DOHH2 (cell line): ENCODE measurements at regions not wholly inside any gene's neighbourhood (a gene's known extent, or its start where the extent isn't known, plus 50 kb on each side); places are given as distances from the start of the nearest gene placed in this dataset.

ENCODE experiments used
- H3F3A ChIP-seq: fragments of 200-600 bp; sonication (generic), shearing (Covaris generic); 2 replicates; pipeline ENCODE4 v1.6.0; 2016; ENCODE audit warnings: antibody characterized with exemption, mild to moderate bottlenecking; ENCODE audit not compliant: control insufficient read depth, insufficient read depth
- H3K27ac ChIP-seq: fragments of 200-600 bp; sonication (generic); 2 replicates; pipeline ENCODE4 v1.5.1; 2014; ENCODE audit warnings: low read depth, mild to moderate bottlenecking, low read length, moderate library complexity
- H3K27me3 ChIP-seq: fragments of 200-600 bp; sonication (generic); 2 replicates; pipeline ENCODE4 v1.6.1; 2014; ENCODE audit warnings: mild to moderate bottlenecking, low read length, mixed read lengths; ENCODE audit not compliant: control insufficient read depth
- H3K36me3 ChIP-seq: fragments of 200-600 bp; sonication (generic); 2 replicates; pipeline ENCODE4 v1.6.1; 2014; ENCODE audit warnings: mild to moderate bottlenecking, low read length, moderate library complexity, mixed read lengths; ENCODE audit not compliant: control insufficient read depth
- H3K4me1 ChIP-seq: fragments of 200-600 bp; sonication (generic); 2 replicates; pipeline ENCODE4 v1.6.1; 2014; ENCODE audit warnings: mild to moderate bottlenecking, low read length, mixed read lengths; ENCODE audit not compliant: control insufficient read depth
- H3K4me2 ChIP-seq: fragments of 200-600 bp; sonication (generic); 2 replicates; pipeline ENCODE4 v1.6.0; 2014; ENCODE audit warnings: mild to moderate bottlenecking, low read length, moderate library complexity
- H3K4me3 ChIP-seq: fragments of 200-600 bp; sonication (generic); 2 replicates; pipeline ENCODE4 v1.5.1; 2014; ENCODE audit warnings: mild to moderate bottlenecking, low read length, mixed read lengths
- H3K79me2 ChIP-seq: fragments of 200-600 bp; sonication (generic); 2 replicates; pipeline ENCODE4 v1.6.1; 2014; ENCODE audit warnings: mild to moderate bottlenecking, low read length, mixed read lengths; ENCODE audit not compliant: control insufficient read depth
- H3K9me2 ChIP-seq: fragments of 200-600 bp; sonication (generic); replicated peaks from 2 replicates; pipeline ENCODE4 v1.6.1; 2014; ENCODE audit warnings: mild to moderate bottlenecking, low read length, mixed read lengths; ENCODE audit not compliant: control insufficient read depth
- H3K9me3 ChIP-seq: fragments of 200-600 bp; sonication (generic); 2 replicates; pipeline ENCODE4 v1.6.1; 2014; ENCODE audit warnings: antibody characterized with exemption, low read length, mixed read lengths; ENCODE audit not compliant: control insufficient read depth, insufficient read depth
- H4K20me1 ChIP-seq: fragments of 200-600 bp; sonication (generic); 2 replicates; pipeline ENCODE4 v1.6.0; 2014; ENCODE audit warnings: low read depth, mild to moderate bottlenecking, antibody characterized with exemption, low read length, moderate library complexity; ENCODE audit not compliant: control insufficient read depth, insufficient read depth
- EZH2phosphoT487 ChIP-seq: fragments of 200-600 bp; sonication (generic); IDR thresholded peaks from 2 replicates; pipeline ENCODE4 v1.6.1; 2017; ENCODE audit warnings: borderline replicate concordance, mild to moderate bottlenecking, antibody characterized with exemption, low read length, moderate library complexity, mixed read lengths
- TF ChIP-seq, protein P1 (sequence below): fragments of 200-600 bp; sonication (generic); IDR thresholded peaks from one replicate; pipeline ENCODE4 v1.5.1; 2014; ENCODE audit warnings: antibody characterized with exemption, mild to moderate bottlenecking, low read depth, low read length; ENCODE audit not compliant: poor library complexity, severe bottlenecking

DNA sequence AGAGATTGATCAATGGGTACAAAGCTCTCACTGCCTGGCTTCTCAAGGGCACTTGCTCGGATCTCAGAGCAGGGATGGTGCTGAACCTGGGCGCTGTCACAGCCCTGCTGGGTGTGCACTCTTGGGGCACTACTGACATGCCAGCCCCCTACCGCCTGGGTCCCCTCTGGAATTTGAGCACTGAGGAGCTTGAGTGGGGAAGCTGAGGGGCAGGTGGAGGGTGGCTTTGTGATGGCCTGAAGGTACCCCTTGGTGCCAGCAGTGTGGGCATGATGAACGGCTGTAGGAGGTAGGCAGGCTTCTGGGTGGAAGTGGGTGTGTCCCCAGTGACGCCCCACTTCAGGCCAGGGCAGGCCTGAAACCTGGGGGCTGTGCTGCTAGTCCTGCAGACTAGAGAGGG is 379.1 kb upstream of the GRID2 start:
- Histone ChIP-seq H4K20me1 (no peaks in the 10 kb centered on the region), H3K9me2 (no peaks in the 10 kb centered on the region), H3K36me3 (no peaks in the 10 kb centered on the region), H3K9me3 (no peaks in the 10 kb centered on the region), H3K27me3 (no peaks in the 10 kb centered on the region), H3K4me1 (no peaks in the 10 kb centered on the region), H3K4me2 (no peak overlapping the region), H3K79me2 (no peaks in the 10 kb centered on the region), H3K4me3 (no peak overlapping the region), H3K27ac (no peak overlapping the region), H3F3A (no peaks in the 10 kb centered on the region)
- TF ChIP-seq, protein P1, sequence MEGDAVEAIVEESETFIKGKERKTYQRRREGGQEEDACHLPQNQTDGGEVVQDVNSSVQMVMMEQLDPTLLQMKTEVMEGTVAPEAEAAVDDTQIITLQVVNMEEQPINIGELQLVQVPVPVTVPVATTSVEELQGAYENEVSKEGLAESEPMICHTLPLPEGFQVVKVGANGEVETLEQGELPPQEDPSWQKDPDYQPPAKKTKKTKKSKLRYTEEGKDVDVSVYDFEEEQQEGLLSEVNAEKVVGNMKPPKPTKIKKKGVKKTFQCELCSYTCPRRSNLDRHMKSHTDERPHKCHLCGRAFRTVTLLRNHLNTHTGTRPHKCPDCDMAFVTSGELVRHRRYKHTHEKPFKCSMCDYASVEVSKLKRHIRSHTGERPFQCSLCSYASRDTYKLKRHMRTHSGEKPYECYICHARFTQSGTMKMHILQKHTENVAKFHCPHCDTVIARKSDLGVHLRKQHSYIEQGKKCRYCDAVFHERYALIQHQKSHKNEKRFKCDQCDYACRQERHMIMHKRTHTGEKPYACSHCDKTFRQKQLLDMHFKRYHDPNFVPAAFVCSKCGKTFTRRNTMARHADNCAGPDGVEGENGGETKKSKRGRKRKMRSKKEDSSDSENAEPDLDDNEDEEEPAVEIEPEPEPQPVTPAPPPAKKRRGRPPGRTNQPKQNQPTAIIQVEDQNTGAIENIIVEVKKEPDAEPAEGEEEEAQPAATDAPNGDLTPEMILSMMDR = no peak
- no peak for TF ChIP-seq EZH2phosphoT487

DNA sequence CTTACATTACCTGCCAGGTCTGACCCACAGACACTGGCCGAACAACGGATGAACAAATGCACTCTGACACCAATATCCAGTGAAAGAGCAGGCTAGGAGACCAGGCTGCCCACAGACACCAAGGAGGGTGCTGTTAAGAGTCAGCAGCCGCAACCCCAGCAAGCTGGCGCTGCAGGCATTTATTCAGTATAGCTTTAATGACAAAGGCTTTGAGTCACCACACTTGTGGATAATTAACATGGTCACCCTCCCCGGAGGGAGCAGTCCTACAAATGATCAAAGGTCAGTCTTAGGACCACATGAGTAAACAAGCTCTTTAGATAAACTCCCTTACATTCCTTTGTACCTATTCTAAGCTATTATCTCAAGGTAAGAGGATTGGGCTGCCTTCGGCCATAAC is 368.5 kb upstream of the GRID2 start:
- Histone ChIP-seq H3K9me2 (no peaks in the 10 kb centered on the region), H3K4me1 (no peaks in the 10 kb centered on the region), H3K27ac (no peak overlapping the region), H3K4me2 (no peak overlapping the region), H3K4me3 (no peak overlapping the region), H3K9me3 (no peaks in the 10 kb centered on the region), H3F3A (no peaks in the 10 kb centered on the region), H3K79me2 (no peaks in the 10 kb centered on the region), H4K20me1 (no peaks in the 10 kb centered on the region), H3K36me3 (no peaks in the 10 kb centered on the region), H3K27me3 (no peaks in the 10 kb centered on the region)
- no peak for TF ChIP-seq EZH2phosphoT487
- TF ChIP-seq, protein P1 = no peak

DNA sequence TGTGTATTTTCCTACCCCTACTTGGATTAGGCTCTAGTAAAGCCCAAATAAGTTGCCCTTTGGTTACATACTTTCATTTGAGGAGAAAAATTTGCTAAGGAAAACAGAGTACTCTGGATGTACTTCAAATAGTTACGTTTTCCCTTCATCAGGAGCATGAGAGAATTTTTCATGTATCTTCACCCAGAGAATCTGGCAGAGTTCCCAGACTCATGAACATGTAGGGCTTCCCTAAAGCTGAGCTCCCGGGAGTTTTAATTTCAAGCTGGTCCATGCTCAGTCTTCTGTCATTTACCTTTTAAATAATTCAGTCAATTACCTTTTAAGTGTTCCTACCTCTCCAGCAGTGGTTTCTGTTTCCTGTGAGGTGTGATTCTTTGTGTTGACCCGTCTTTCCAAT is 367.5 kb upstream of the GRID2 start:
- Histone ChIP-seq H3K79me2 (no peaks in the 10 kb centered on the region), H3K27me3 (no peaks in the 10 kb centered on the region), H3K4me1 (no peaks in the 10 kb centered on the region), H3K27ac (no peak overlapping the region), H3K4me3 (no peak overlapping the region), H3K9me2 (no peaks in the 10 kb centered on the region), H3K4me2 (no peak overlapping the region), H3K36me3 (no peaks in the 10 kb centered on the region), H3K9me3 (no peaks in the 10 kb centered on the region), H4K20me1 (no peaks in the 10 kb centered on the region), H3F3A (no peaks in the 10 kb centered on the region)
- TF ChIP-seq, protein P1 = no peak
- no peak for TF ChIP-seq EZH2phosphoT487

DNA sequence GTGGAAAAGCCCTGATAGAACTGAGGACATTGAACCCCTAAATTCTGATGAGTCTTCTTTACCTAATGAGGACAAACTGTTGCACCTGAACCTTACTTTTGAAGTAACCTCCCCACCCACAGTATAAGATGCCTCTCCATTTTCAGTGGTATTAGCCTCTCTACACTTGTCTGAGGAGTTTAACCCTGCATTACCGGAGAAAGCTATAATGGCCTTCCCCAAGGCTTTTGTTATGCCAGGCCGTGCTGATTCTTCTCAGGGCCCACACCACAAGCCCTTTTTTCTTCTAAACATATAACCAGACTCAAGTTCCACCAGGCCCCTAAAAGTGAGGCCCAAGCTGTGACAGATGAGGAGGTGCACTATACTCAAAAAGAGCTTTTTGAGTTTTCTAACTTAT is 345.8 kb upstream of the GRID2 start:
- Histone ChIP-seq H3K79me2 (no peaks in the 10 kb centered on the region), H3K36me3 (no peaks in the 10 kb centered on the region), H3F3A (no peaks in the 10 kb centered on the region), H4K20me1 (no peaks in the 10 kb centered on the region), H3K27me3 (no peaks in the 10 kb centered on the region), H3K27ac (no peak overlapping the region), H3K9me3 (no peaks in the 10 kb centered on the region), H3K4me2 (no peak overlapping the region), H3K4me3 (no peak overlapping the region), H3K9me2 (no peaks in the 10 kb centered on the region), H3K4me1 (no peaks in the 10 kb centered on the region)
- TF ChIP-seq, protein P1 = no peak
- TF ChIP-seq EZH2phosphoT487 = no peak
